SU-DHL-6 (cell line): ENCODE measurements at regions not wholly inside any gene's neighbourhood (a gene's known extent, or its start where the extent isn't known, plus 50 kb on each side); places are given as distances from the start of the nearest gene placed in this dataset.

Experiments
- EZH2phosphoT487 ChIP-seq: fragments of 200-600 bp; sonication (generic), shearing (Covaris generic); conservative IDR thresholded peaks from 2 replicates; pipeline ENCODE4 v1.6.1; 2018; ENCODE audit warnings: mild to moderate bottlenecking, antibody characterized with exemption, low read length, moderate library complexity, mixed read lengths
- TF ChIP-seq, protein P1 (sequence below): fragments of 200-600 bp; sonication (generic); IDR thresholded peaks from one replicate; pipeline ENCODE4 v1.5.1; 2017; ENCODE audit warnings: antibody characterized with exemption, mild to moderate bottlenecking, low read length, moderate library complexity; ENCODE audit not compliant: insufficient read depth, poor library complexity, severe bottlenecking

DNA sequence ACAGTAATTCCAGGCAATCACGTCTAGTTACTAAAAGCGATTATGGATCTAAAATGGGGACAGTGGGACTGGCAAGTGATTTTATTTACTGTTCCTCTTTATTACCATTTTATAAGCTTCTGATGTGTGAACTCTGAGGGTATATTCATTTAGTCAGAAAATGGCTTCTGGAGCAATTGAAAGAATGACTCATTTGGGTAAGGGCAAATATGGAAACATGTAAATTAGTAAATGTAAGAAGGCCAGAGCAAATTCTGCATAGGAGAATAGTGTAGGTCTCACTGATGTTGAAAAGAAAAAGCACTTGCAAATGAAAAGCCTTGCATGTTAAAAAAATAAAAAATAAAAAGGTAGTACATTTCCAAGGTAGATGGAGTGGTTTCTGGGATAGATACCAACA is 262.2 kb downstream of the KLF5 start:
- TF ChIP-seq, protein P1, sequence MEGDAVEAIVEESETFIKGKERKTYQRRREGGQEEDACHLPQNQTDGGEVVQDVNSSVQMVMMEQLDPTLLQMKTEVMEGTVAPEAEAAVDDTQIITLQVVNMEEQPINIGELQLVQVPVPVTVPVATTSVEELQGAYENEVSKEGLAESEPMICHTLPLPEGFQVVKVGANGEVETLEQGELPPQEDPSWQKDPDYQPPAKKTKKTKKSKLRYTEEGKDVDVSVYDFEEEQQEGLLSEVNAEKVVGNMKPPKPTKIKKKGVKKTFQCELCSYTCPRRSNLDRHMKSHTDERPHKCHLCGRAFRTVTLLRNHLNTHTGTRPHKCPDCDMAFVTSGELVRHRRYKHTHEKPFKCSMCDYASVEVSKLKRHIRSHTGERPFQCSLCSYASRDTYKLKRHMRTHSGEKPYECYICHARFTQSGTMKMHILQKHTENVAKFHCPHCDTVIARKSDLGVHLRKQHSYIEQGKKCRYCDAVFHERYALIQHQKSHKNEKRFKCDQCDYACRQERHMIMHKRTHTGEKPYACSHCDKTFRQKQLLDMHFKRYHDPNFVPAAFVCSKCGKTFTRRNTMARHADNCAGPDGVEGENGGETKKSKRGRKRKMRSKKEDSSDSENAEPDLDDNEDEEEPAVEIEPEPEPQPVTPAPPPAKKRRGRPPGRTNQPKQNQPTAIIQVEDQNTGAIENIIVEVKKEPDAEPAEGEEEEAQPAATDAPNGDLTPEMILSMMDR = no peak
- TF ChIP-seq EZH2phosphoT487 = no peak
